ENCODE measurements at regions not wholly inside any gene's neighbourhood (a gene's known extent, or its start where the extent isn't known, plus 50 kb on each side); places are given as distances from the start of the nearest gene placed in this dataset.

DNA sequence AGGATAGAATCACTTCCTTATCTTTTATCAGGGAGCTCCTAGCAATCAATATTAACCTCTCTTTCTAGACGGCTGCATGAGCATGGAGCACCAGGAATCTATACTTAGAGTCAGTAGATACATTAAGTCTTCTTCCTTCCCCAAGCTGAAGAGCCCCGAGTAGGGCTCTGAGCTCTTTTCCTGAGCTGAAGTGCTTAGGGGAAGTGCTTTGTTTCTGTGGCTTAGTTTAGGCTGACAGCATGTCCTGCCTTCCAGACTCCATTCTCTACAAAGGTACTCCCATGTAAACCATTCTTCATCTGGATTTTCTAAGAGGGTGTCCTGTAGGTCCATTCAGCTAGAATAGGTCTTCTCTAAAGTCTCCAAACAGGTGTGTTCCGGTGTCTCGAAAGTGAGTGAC, 127.5 kb upstream of the AFF2 start:
- no peak for DNase-seq

DNA sequence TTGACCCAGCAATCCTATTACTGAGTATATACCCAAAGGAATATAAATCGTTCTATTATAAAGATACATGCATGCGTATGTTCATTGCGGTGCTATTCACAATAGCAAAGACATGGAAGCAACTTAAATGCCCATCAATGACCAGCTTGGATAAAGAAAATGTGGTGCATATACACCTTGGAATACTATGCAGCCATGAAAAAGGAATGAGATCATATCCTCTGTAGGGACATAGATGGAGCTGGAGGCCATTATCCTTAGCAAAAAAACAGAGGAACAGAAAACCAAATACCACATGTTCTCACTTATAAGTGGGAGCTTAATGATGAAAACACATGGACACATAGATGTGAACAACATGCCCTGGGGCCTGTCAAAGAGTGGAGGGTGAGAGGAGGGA, 124.1 kb upstream of the AFF2 start:
- no peak for DNase-seq

DNA sequence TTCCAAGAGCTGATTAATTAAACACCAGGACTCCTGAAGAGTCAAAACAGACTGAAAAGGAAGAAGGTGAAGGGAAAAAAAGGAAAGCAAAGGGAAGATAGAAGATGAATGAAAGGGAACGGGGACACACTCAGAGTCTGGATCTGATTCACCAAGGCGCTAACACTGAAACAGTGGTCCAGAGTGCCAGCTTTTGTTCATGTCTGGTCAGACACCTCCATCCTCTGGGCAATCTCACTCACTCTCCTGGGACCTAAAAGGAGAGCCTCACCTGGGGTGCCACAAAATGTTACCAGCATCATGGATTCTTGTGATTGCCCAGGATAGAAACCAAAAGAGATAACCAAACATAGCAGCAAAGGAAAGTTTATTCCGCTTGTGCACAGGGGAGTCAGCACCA, 120.3 kb upstream of the AFF2 start:
- DNase-seq: no peak

GRCh38 chrX:148380650-148381561, 119.5 kb upstream of the AFF2 start:
- DNase-seq: no peak

DNA sequence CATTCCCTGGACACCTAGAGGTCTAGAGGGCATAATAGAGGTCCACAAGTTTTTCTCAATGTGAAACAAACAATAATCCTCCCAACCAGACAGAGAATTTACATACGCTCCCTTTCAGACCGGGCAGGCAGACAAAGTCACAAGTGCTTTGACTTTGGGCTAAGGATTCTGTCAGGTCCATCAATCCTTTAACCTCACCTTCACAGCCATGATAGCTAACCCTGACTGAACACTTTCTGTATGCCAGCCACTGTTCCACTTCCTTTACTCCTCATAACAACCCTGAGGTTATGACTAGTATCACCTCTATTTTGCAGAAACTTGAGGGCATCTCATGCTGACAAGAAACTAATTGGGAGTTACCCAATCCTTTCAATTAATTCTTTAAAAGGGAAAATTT, 118.8 kb upstream of the AFF2 start:
- DNase-seq: no peak

- DNase-seq: no peak
These were observed 117.4 kb upstream of the AFF2 start for GRCh38 chrX:148382983-148383382.

GRCh38 chrX:148385471-148385870, 114.9 kb upstream of the AFF2 start:
- no peak for DNase-seq

GRCh38 chrX:148389629-148390028, 110.8 kb upstream of the AFF2 start:
- DNase-seq: no peak

- DNase-seq: no peak
These were observed 88.4 kb upstream of the AFF2 start for GRCh38 chrX:148412006-148412405.

DNA sequence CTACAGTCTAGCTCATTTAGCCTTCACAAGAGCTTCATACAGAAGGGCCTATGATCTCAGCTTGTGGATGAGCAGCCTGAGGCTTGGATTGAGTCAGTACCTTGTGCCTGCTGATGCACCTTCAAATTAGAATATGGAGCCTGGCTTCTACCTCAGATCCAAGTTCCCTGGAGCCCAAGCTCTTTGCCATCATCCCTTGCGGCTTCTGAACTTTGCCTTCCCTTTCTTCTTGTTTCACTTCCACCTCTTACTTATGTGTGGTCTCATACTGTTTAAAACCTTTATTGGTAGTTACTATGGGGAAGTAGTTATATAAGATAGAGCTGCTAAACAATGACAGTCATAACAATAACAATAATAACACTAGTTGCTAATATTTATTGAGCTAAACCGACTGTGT, 84.3 kb upstream of the AFF2 start:
- no peak for DNase-seq

DNA sequence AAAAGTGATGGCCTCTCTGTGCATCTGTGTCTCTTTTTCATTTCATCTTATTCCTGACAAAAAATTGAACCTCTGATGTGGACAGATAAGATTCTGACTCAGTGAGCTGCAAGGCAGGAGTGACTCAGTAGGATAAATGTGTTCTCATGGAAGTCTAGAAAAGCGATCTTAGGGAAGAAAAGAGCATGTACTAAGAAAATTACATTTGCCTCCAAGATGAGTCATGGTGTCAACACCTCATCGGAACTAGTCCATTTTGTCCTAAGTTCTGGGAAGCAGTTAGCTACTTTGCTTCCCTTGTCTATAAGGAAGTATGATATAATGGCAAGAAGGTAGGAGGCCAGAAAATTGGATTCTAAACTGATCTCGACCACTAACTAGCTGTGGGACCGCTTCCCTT, 83.5 kb upstream of the AFF2 start:
- no peak for DNase-seq

DNA sequence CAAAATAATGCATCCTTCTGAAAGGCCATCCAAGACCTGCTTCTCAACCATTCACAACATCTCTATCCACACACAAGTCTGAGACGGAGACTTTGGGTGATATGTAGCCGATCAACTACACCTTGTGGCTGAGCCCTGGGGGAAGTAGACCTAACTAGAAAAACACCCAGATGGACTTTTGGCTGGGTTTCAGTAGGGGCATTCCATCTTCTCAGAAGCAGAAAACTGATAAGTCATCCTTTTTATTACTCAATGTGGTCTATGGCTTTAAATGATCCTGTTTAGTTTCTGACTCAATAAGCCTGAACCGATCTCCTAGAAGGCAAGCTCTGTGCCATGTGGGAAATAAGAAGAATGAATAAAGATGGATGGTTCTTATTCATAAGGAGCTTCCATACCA, 82.5 kb upstream of the AFF2 start:
- no peak for DNase-seq

- no peak for DNase-seq
These were observed 77.9 kb upstream of the AFF2 start for GRCh38 chrX:148422526-148422925.

DNA sequence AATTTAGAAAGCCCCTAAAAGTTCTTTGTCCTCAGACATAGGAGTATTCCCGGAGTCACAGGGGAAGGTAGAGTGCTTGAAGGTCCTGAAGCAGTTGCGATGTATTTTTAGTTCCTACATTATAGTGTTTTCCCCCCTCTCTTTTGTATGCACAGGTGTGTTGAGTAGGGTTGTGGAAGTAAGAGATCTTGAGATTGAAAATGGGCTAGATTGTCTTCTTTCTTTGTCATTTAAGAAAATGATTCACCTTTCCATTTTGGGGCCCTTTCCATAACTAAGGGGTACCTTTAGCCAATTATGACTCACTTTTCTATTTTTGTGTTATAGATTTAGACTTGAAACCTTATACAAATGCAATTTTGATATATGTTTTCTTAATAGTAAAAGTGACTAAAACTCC, 75.8 kb upstream of the AFF2 start:
- DNase-seq: no peak

DNA sequence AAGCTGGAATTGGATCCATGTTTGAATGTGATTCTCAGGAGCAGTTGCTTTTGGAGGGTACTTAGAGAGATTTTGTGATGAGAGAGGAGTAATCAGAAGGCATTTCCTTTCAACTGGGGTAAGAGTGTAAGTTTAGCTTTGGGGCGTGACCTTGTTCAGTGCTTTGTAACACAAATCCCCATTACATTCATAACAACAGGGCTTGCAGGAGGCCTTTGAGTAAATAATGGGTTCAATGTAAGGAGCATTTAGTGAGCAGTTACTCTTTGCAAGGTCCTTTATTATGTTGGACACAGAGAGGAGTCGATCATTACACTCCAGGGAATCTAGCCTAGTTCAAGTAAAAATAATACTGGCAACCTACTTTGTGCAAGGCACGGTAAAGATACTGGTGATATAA, 74.0 kb upstream of the AFF2 start:
- DNase-seq: no peak

GRCh38 chrX:148441387-148441786, 59.0 kb upstream of the AFF2 start:
- DNase-seq: no peak

GRCh38 chrX:148443216-148443615, 57.2 kb upstream of the AFF2 start:
- DNase-seq: no peak

- no peak for DNase-seq
These were observed 51.7 kb upstream of the AFF2 start for GRCh38 chrX:148448686-148449085.

All from activated T-cell treated with anti-CD3 and anti-CD28 coated beads, Interleukin-2, amount 50 U/mL, for 1 hour (primary cell).